HEK293 (cell line): ENCODE measurements at regions not wholly inside any gene's neighbourhood (a gene's known extent, or its start where the extent isn't known, plus 50 kb on each side); places are given as distances from the start of the nearest gene placed in this dataset.

Source experiments
- CTCF ChIP-seq: fragments of 450-650 bp; formaldehyde crosslinking; IDR thresholded peaks from 2 replicates; pipeline ENCODE4 v1.5.1; 2016; ENCODE audit warnings: missing biosample characterization, missing genetic modification characterization
- PBX3 ChIP-seq: sonication (generic); formaldehyde crosslinking; IDR thresholded peaks from 2 replicates; pipeline ENCODE4 v1.8.1; 2022; ENCODE audit warnings: mild to moderate bottlenecking, moderate library complexity, missing genetic modification reagents
- REST ChIP-seq: fragments of 450-650 bp; formaldehyde crosslinking; IDR thresholded peaks from 2 replicates; pipeline ENCODE4 v1.5.1; 2016; ENCODE audit warnings: missing biosample characterization, missing genetic modification characterization
- TCF7L2 ChIP-seq: IDR thresholded peaks from 2 replicates; pipeline ENCODE4 v1.6.1; 2011; ENCODE audit warnings: low read depth, mild to moderate bottlenecking, inconsistent platforms, low read length, moderate library complexity, borderline replicate concordance
- ZBTB21 ChIP-seq: fragments of 450-650 bp; formaldehyde crosslinking; IDR thresholded peaks from 2 replicates; pipeline ENCODE4 v1.5.1; 2017; ENCODE audit warnings: missing biosample characterization, missing genetic modification characterization
- ZNF23 ChIP-seq: fragments of 450-650 bp; formaldehyde crosslinking; IDR thresholded peaks from 2 replicates; pipeline ENCODE4 v1.5.1; 2016; ENCODE audit warnings: missing biosample characterization, missing genetic modification characterization, borderline replicate concordance
- ZNF341 ChIP-seq: fragments of 450-650 bp; formaldehyde crosslinking; IDR thresholded peaks from 2 replicates; pipeline ENCODE4; 2016; ENCODE audit warnings: low read depth, missing biosample characterization, missing genetic modification characterization
- ZNF488 ChIP-seq: fragments of 450-650 bp; formaldehyde crosslinking; IDR thresholded peaks from 2 replicates; pipeline ENCODE4 v1.5.1; 2016; ENCODE audit warnings: missing biosample characterization, missing genetic modification characterization
- ZNF621 ChIP-seq: fragments of 450-650 bp; formaldehyde crosslinking; IDR thresholded peaks from 2 replicates; pipeline ENCODE4 v1.5.1; 2017; ENCODE audit warnings: missing biosample characterization, missing genetic modification characterization
- ZNF639 ChIP-seq: fragments of 450-650 bp; formaldehyde crosslinking; IDR thresholded peaks from 2 replicates; pipeline ENCODE4 v1.5.1; 2016; ENCODE audit warnings: missing biosample characterization, missing genetic modification characterization
- ZNF792 ChIP-seq: fragments of 450-650 bp; formaldehyde crosslinking; IDR thresholded peaks from 2 replicates; pipeline ENCODE4 v1.5.1; 2016; ENCODE audit warnings: missing biosample characterization, missing genetic modification characterization
- ZSCAN16 ChIP-seq: fragments of 450-650 bp; formaldehyde crosslinking; IDR thresholded peaks from 2 replicates; pipeline ENCODE4 v1.5.1; 2016; ENCODE audit warnings: missing biosample characterization, missing genetic modification characterization

GRCh38 chr1:58890113-58890512 lies 106.3 kb upstream of the JUN start:
- TF ChIP-seq CTCF (tag by site-specific recombination) (no peak), PBX3 (CRISPR knock-in tag) (no peak), REST (tag by site-specific recombination) (no peak), ZNF23 (tag by site-specific recombination) (no peak), ZNF792 (tag by site-specific recombination) (no peak), ZBTB21 (tag by site-specific recombination) (no peak), ZNF639 (tag by site-specific recombination) (no peak), ZNF341 (tag by site-specific recombination) (no peak), ZSCAN16 (tag by site-specific recombination) (no peak), ZNF488 (tag by site-specific recombination) (no peak), TCF7L2 (no peak), ZNF621 (no peak)
